ENCODE measurements at regions not wholly inside any gene's neighbourhood (a gene's known extent, or its start where the extent isn't known, plus 50 kb on each side); places are given as distances from the start of the nearest gene placed in this dataset.

- TF ChIP-seq POLR2AphosphoS5 (IDR thresholded peaks at IDR 0.05; ENCODE audit: low read depth, low read length) (no peak), CTCF (IDR thresholded peaks at IDR 0.05) (no peak), NFIC (IDR thresholded peaks at IDR 0.05; ENCODE audit: borderline replicate concordance) (no peak), EP300 (IDR thresholded peaks at IDR 0.05; ENCODE audit: borderline replicate concordance in 1 of 2, low read depth in 1 of 2, low read length in 1 of 2) (no peak), CHD2 (IDR thresholded peaks at IDR 0.05; ENCODE audit: low read length, partially characterized antibody) (no peak), SMC3 (IDR thresholded peaks at IDR 0.05; ENCODE audit: low read depth, low read length) (no peak), TAF1 (IDR thresholded peaks at IDR 0.05; ENCODE audit: borderline replicate concordance, low read depth, low read length) (no peak), JUND (IDR thresholded peaks at IDR 0.05) (no peak), NRF1 (IDR thresholded peaks at IDR 0.05; ENCODE audit: low read depth, low read length) (no peak), USF2 (IDR thresholded peaks at IDR 0.05; ENCODE audit: borderline replicate concordance, low read depth, low read length) (no peak), FOXM1 (IDR thresholded peaks at IDR 0.05; ENCODE audit: low read depth) (no peak)
These were observed 137.7 kb downstream of the SETD4 start for GRCh38 chr21:35922618-35923017.

Measured in SK-N-SH (cell line).